SK-N-SH treated with all-trans-retinoic acid at 6 μM for 48 hours (cell line): ENCODE measurements at regions not wholly inside any gene's neighbourhood (a gene's known extent, or its start where the extent isn't known, plus 50 kb on each side); places are given as distances from the start of the nearest gene placed in this dataset.
A peak's percentile ranks its signal among the peaks of the same experiment; 100 is the strongest.

Experiments used
- ATAC-seq: fragments of 200-7000 bp; cut with Tn5 transposase; 3 replicates; pipeline ENCODE4 v1.9.1; 2020; ENCODE audit warnings: mild to moderate bottlenecking, moderate library complexity
- BACH2 ChIP-seq: fragments of 250-450 bp; sonication (Bioruptor Pico); IDR thresholded peaks from 2 replicates; pipeline ENCODE4 v1.9.0; 2021; ENCODE audit warnings: mild to moderate bottlenecking, borderline replicate concordance
- CSDC2 ChIP-seq: fragments of 250-450 bp; sonication (Bioruptor Pico); IDR thresholded peaks from 2 replicates; pipeline ENCODE4 v1.5.0; 2020; ENCODE audit warnings: mild to moderate bottlenecking, moderate library complexity
- ESRRG ChIP-seq: fragments of 250-450 bp; sonication (Bioruptor Pico); IDR thresholded peaks from 2 replicates; pipeline ENCODE4 v1.6.1; 2021; ENCODE audit warnings: mild to moderate bottlenecking
- GLIS3 ChIP-seq: fragments of 250-450 bp; sonication (Bioruptor Pico); IDR thresholded peaks from 2 replicates; pipeline ENCODE4 v1.5.0; 2020; ENCODE audit warnings: mild to moderate bottlenecking, moderate library complexity
- OSR1 ChIP-seq: fragments of 250-450 bp; sonication (Bioruptor Pico); IDR thresholded peaks from 2 replicates; pipeline ENCODE4 v1.8.0; 2022; ENCODE audit warnings: moderate library complexity, mild to moderate bottlenecking, inconsistent platforms
- PATZ1 ChIP-seq: fragments of 250-450 bp; sonication (Bioruptor Pico); IDR thresholded peaks from 2 replicates; pipeline ENCODE4 v1.8.0; 2020; ENCODE audit warnings: mild to moderate bottlenecking, moderate library complexity, borderline replicate concordance
- POU6F1 ChIP-seq: fragments of 250-450 bp; sonication (Bioruptor Pico); IDR thresholded peaks from 2 replicates; pipeline ENCODE4 v1.8.0; 2021; ENCODE audit warnings: low read depth, mild to moderate bottlenecking, moderate library complexity, borderline replicate concordance
- RARB ChIP-seq: fragments of 250-450 bp; sonication (Bioruptor Pico); IDR thresholded peaks from 2 replicates; pipeline ENCODE4 v1.8.0; 2021; ENCODE audit warnings: mild to moderate bottlenecking, moderate library complexity
- SNAI2 ChIP-seq: fragments of 250-450 bp; sonication (Bioruptor Pico); IDR thresholded peaks from 2 replicates; pipeline ENCODE4 v1.5.0; 2020; ENCODE audit warnings: mild to moderate bottlenecking, moderate library complexity
- TCF4 ChIP-seq: fragments of 250-450 bp; sonication (Bioruptor Pico); IDR thresholded peaks from 2 replicates; pipeline ENCODE4 v1.8.0; 2021; ENCODE audit warnings: mild to moderate bottlenecking, moderate library complexity, borderline replicate concordance
- TOX ChIP-seq: fragments of 250-450 bp; sonication (Bioruptor Pico); IDR thresholded peaks from 2 replicates; pipeline ENCODE4 v1.8.0; 2021; ENCODE audit warnings: mild to moderate bottlenecking, moderate library complexity, borderline replicate concordance
- ZC3H10 ChIP-seq: fragments of 250-450 bp; sonication (Bioruptor Pico); IDR thresholded peaks from 2 replicates; pipeline ENCODE4 v1.5.1; 2021; ENCODE audit warnings: mild to moderate bottlenecking, moderate library complexity
- ZFP3 ChIP-seq: fragments of 250-450 bp; sonication (Bioruptor Pico); IDR thresholded peaks from 2 replicates; pipeline ENCODE4 v1.5.0; 2020; ENCODE audit warnings: mild to moderate bottlenecking, moderate library complexity
- ZNF565 ChIP-seq: fragments of 450-650 bp; formaldehyde crosslinking; conservative IDR thresholded peaks from 2 replicates; pipeline ENCODE4 v1.5.0; 2020; ENCODE audit warnings: low read depth, mild to moderate bottlenecking, moderate library complexity
- ZNF70 ChIP-seq: fragments of 450-650 bp; formaldehyde crosslinking; IDR thresholded peaks from 2 replicates; pipeline ENCODE4 v1.5.0; 2020; ENCODE audit warnings: mild to moderate bottlenecking, moderate library complexity
- ZNF8 ChIP-seq: fragments of 450-650 bp; formaldehyde crosslinking; IDR thresholded peaks from 2 replicates; pipeline ENCODE4 v1.5.0; 2020; ENCODE audit warnings: mild to moderate bottlenecking, moderate library complexity
- TF ChIP-seq, protein P1 (sequence below): fragments of 250-450 bp; sonication (Bioruptor Pico); IDR thresholded peaks from 2 replicates; pipeline ENCODE4 v1.5.1; 2021; ENCODE audit warnings: mild to moderate bottlenecking, moderate library complexity
- TF ChIP-seq, protein P2 (sequence below): fragments of 250-450 bp; sonication (Bioruptor Pico); IDR thresholded peaks from 2 replicates; pipeline ENCODE4 v1.5.0; 2020; ENCODE audit warnings: mild to moderate bottlenecking, moderate library complexity

- TF ChIP-seq ESRRG (CRISPR knock-in tag), result no peak
- no peak for TF ChIP-seq GLIS3 (CRISPR knock-in tag)
- TF ChIP-seq ZNF565 (CRISPR knock-in tag), result no peak
- no peak for TF ChIP-seq POU6F1 (CRISPR knock-in tag)
- no peak for TF ChIP-seq RARB (CRISPR knock-in tag)
- no peak for TF ChIP-seq ZC3H10 (CRISPR knock-in tag)
- no peak for TF ChIP-seq TCF4 (CRISPR knock-in tag)
- no peak for TF ChIP-seq PATZ1 (CRISPR knock-in tag)
- no peak for TF ChIP-seq ZFP3 (CRISPR knock-in tag)
- TF ChIP-seq SNAI2 (CRISPR knock-in tag), result no peak
- no peak for TF ChIP-seq ZNF70 (CRISPR knock-in tag)
- no peak for TF ChIP-seq ZNF8 (CRISPR knock-in tag)
- TF ChIP-seq, protein P1, sequence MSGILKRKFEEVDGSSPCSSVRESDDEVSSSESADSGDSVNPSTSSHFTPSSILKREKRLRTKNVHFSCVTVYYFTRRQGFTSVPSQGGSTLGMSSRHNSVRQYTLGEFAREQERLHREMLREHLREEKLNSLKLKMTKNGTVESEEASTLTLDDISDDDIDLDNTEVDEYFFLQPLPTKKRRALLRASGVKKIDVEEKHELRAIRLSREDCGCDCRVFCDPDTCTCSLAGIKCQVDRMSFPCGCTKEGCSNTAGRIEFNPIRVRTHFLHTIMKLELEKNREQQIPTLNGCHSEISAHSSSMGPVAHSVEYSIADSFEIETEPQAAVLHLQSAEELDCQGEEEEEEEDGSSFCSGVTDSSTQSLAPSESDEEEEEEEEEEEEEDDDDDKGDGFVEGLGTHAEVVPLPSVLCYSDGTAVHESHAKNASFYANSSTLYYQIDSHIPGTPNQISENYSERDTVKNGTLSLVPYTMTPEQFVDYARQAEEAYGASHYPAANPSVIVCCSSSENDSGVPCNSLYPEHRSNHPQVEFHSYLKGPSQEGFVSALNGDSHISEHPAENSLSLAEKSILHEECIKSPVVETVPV (CRISPR knock-in tag), result no peak
- no peak for TF ChIP-seq TOX (CRISPR knock-in tag)
- no peak for ATAC-seq
Measured at GRCh38 chr5:158060212-158060611, 201.3 kb upstream of the CLINT1 start.

- no peak for ATAC-seq
- TF ChIP-seq GLIS3 (CRISPR knock-in tag), result no peak
- TF ChIP-seq OSR1, result no peak
- TF ChIP-seq PATZ1 (CRISPR knock-in tag), result no peak
- no peak for TF ChIP-seq RARB (CRISPR knock-in tag)
- no peak for TF ChIP-seq ESRRG (CRISPR knock-in tag)
- TF ChIP-seq ZFP3 (CRISPR knock-in tag), result no peak
Measured at GRCh38 chr5:158058208-158059120, 199.5 kb upstream of the CLINT1 start.

- no peak for ATAC-seq
- TF ChIP-seq POU6F1 (CRISPR knock-in tag), result no peak
Measured at GRCh38 chr5:158056130-158056825, 197.3 kb upstream of the CLINT1 start.

- TF ChIP-seq ZFP3 (CRISPR knock-in tag) (no peak), RARB (CRISPR knock-in tag) (no peak), OSR1 (no peak), ZNF8 (CRISPR knock-in tag) (no peak), ZNF70 (CRISPR knock-in tag) (no peak), BACH2 (CRISPR knock-in tag) (no peak), CSDC2 (CRISPR knock-in tag) (no peak), SNAI2 (CRISPR knock-in tag) (no peak), TCF4 (CRISPR knock-in tag) (no peak)
- TF ChIP-seq, protein P2, sequence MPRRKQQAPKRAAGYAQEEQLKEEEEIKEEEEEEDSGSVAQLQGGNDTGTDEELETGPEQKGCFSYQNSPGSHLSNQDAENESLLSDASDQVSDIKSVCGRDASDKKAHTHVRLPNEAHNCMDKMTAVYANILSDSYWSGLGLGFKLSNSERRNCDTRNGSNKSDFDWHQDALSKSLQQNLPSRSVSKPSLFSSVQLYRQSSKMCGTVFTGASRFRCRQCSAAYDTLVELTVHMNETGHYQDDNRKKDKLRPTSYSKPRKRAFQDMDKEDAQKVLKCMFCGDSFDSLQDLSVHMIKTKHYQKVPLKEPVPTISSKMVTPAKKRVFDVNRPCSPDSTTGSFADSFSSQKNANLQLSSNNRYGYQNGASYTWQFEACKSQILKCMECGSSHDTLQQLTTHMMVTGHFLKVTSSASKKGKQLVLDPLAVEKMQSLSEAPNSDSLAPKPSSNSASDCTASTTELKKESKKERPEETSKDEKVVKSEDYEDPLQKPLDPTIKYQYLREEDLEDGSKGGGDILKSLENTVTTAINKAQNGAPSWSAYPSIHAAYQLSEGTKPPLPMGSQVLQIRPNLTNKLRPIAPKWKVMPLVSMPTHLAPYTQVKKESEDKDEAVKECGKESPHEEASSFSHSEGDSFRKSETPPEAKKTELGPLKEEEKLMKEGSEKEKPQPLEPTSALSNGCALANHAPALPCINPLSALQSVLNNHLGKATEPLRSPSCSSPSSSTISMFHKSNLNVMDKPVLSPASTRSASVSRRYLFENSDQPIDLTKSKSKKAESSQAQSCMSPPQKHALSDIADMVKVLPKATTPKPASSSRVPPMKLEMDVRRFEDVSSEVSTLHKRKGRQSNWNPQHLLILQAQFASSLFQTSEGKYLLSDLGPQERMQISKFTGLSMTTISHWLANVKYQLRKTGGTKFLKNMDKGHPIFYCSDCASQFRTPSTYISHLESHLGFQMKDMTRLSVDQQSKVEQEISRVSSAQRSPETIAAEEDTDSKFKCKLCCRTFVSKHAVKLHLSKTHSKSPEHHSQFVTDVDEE (CRISPR knock-in tag), result no peak
- TF ChIP-seq, protein P1 (CRISPR knock-in tag), result no peak
- peak; percentile 60 for ATAC-seq
Measured at GRCh38 chr5:158055111-158055501, 196.2 kb upstream of the CLINT1 start.
